Uterus (tissue), 2 donors: ENCODE measurements at regions not wholly inside any gene's neighbourhood (a gene's known extent, or its start where the extent isn't known, plus 50 kb on each side); places are given as distances from the start of the nearest gene placed in this dataset.

ENCODE experiments used
- POLR2A ChIP-seq, 2 donors: fragments of 450-650 bp; IDR thresholded peaks; one replicate each; pipeline ENCODE4 v1.6.1; 2016; ENCODE audit warnings: antibody characterized with exemption in 2 of 2, mild to moderate bottlenecking in 1 of 2, moderate library complexity in 1 of 2
- TF ChIP-seq, protein P1 (sequence below), 4 experiments: fragments of 200-600 bp in 2 of 4; fragments of 450-650 bp in 2 of 4; sonication (generic) in 2 of 4; IDR thresholded peaks; one replicate each; pipeline ENCODE4 v1.5.1; 2016 to 2019; ENCODE audit warnings: antibody characterized with exemption in 4 of 4, mild to moderate bottlenecking in 2 of 4, moderate library complexity in 1 of 4

DNA sequence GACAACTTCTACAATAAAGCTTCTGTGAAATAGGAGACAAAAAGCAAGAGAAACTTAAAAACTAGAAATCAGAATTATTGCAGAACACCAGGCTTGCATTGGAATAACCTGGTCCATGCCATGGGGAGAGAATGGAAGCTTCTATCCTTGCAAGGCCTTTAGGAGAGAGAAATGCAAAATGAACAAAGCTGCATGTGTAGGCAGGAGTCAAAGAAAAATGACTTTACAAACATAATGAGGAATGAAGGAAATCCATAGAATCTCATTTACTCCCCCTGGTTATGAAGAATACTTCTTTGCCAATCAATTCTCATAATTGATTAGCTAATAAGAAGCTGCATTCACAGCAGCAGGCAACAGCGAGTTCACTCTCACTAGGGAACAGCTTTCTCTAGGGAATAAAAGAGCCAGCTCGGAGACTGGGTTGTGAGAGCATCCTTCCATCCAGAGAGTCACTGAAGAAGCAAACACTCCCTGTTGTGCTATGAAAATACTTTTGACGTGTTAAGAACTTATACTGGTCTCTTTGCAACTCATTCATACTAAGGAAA is 235.9 kb upstream of the LRATD1 start:
- TF ChIP-seq, protein P1, sequence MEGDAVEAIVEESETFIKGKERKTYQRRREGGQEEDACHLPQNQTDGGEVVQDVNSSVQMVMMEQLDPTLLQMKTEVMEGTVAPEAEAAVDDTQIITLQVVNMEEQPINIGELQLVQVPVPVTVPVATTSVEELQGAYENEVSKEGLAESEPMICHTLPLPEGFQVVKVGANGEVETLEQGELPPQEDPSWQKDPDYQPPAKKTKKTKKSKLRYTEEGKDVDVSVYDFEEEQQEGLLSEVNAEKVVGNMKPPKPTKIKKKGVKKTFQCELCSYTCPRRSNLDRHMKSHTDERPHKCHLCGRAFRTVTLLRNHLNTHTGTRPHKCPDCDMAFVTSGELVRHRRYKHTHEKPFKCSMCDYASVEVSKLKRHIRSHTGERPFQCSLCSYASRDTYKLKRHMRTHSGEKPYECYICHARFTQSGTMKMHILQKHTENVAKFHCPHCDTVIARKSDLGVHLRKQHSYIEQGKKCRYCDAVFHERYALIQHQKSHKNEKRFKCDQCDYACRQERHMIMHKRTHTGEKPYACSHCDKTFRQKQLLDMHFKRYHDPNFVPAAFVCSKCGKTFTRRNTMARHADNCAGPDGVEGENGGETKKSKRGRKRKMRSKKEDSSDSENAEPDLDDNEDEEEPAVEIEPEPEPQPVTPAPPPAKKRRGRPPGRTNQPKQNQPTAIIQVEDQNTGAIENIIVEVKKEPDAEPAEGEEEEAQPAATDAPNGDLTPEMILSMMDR (IDR thresholded peaks at IDR 0.05) = no peak
- no peak for TF ChIP-seq POLR2A (IDR thresholded peaks at IDR 0.05)
